Kidney epithelial cell (primary cell): ENCODE measurements at regions not wholly inside any gene's neighbourhood (a gene's known extent, or its start where the extent isn't known, plus 50 kb on each side); places are given as distances from the start of the nearest gene placed in this dataset.

ENCODE experiments used
- DNase-seq: peaks from one replicate; pipeline ENCODE4 v3.0.0-alpha.2; 2010; ENCODE audit warnings: low read depth
- H3K27me3 ChIP-seq: 2 replicates; pipeline ENCODE4 v1.6.0; 2011; ENCODE audit warnings: low read length; ENCODE audit not compliant: control insufficient read depth, insufficient read depth
- H3K36me3 ChIP-seq: 2 replicates; pipeline ENCODE4 v1.5.1; 2011; ENCODE audit warnings: low read length; ENCODE audit not compliant: control insufficient read depth, insufficient read depth
- H3K4me3 ChIP-seq: 2 replicates; pipeline ENCODE4 v1.5.1; 2011; ENCODE audit warnings: low read depth, mild to moderate bottlenecking, control low read depth, low read length
- CTCF ChIP-seq: IDR thresholded peaks from 2 replicates; pipeline ENCODE4 v1.5.1; 2011; ENCODE audit warnings: mild to moderate bottlenecking, moderate library complexity, low read length, control low read depth, inconsistent platforms; ENCODE audit not compliant: insufficient read depth, poor library complexity, severe bottlenecking

GRCh38 chr4:13212936-13213335 lies 271.2 kb downstream of the RAB28 start:
- no peak for TF ChIP-seq CTCF
- H3K4me3 ChIP-seq: no peak overlapping the region
- DNase-seq: no peak
- no peaks in the 10 kb centered on the region for H3K27me3 ChIP-seq
- H3K36me3 ChIP-seq: no peaks in the 10 kb centered on the region

DNA sequence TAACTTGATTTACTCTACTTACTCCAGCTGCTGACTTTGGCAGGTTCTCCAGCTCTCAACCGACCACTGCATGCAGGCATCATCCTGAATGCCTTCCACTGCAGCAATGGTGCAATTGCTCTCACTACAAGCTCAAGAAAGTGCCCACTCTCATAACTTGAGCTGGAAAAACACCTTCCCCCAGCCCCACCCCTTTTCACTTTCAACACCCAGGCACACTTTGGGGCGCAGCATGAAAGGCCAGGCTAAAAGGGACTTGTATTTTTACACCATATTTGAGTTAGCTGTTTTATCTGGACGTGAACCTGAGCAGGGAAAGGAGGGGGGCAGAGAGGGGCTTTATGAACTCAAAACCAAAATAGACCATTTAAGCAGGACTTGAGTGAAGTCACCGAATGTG lies 274.5 kb downstream of the RAB28 start:
- DNase-seq: no peak
- TF ChIP-seq CTCF: no peak
- no peaks in the 10 kb centered on the region for H3K36me3 ChIP-seq
- no peak overlapping the region for H3K4me3 ChIP-seq
- no peaks in the 10 kb centered on the region for H3K27me3 ChIP-seq

DNA sequence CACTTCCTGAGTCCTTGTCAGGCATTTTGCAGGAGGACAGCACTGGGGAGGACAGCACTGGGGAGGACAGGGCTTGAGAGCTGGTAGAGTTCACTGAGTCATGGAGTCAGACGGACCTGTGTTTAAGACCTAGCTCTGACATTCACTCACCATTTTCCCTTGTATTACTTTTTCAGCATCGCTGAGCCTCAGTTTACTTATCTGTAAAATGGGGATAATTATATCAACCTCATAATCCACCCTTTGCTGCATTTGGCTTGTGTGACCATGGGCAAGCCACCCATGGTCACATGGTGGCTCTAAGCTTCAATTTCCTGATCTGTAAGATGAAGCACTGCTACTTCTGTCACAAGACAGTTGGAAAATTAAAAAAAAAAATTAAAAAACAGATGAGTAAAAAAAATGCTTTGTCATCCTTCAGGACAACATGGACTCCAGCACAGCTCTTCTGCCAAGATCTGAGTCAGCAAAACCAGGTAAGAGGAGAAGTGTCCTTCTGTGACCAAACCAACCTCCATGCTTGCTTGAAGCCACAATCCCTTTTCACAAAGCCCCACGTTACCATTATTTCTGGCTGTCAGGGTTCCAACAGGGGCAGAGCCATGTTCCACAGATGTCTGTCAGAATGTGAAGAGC lies 275.5 kb downstream of the RAB28 start:
- DNase-seq: no peak
- Histone ChIP-seq H3K27me3 (no peaks in the 10 kb centered on the region), H3K36me3 (no peaks in the 10 kb centered on the region), H3K4me3 (no peak overlapping the region)
- TF ChIP-seq CTCF: no peak

- DNase-seq: no peak
- TF ChIP-seq CTCF: no peak
- Histone ChIP-seq H3K4me3 (no peak overlapping the region), H3K36me3 (no peaks in the 10 kb centered on the region), H3K27me3 (no peaks in the 10 kb centered on the region)
These were observed 276.9 kb downstream of the RAB28 start for GRCh38 chr4:13207226-13207625.

GRCh38 chr4:13203101-13203500 lies 281.0 kb downstream of the RAB28 start:
- Histone ChIP-seq H3K36me3 (no peaks in the 10 kb centered on the region), H3K4me3 (no peak overlapping the region), H3K27me3 (no peaks in the 10 kb centered on the region)
- no peak for DNase-seq
- no peak for TF ChIP-seq CTCF

GRCh38 chr4:13202701-13203100 lies 281.4 kb downstream of the RAB28 start:
- H3K36me3 ChIP-seq: no peaks in the 10 kb centered on the region
- no peaks in the 10 kb centered on the region for H3K27me3 ChIP-seq
- TF ChIP-seq CTCF: no peak
- DNase-seq: no peak
- H3K4me3 ChIP-seq: no peak overlapping the region
